Adipocyte (in vitro differentiated cells): ENCODE measurements at regions not wholly inside any gene's neighbourhood (a gene's known extent, or its start where the extent isn't known, plus 50 kb on each side); places are given as distances from the start of the nearest gene placed in this dataset.

Source experiments
- DNase-seq: peaks from one replicate; pipeline ENCODE4 v3.0.0-alpha.2; 2015; ENCODE audit warnings: low read depth
- H3K27me3 ChIP-seq: replicated peaks from 2 replicates; pipeline ENCODE4 v1.7.0; 2013; ENCODE audit warnings: mild to moderate bottlenecking, low read length, moderate library complexity; ENCODE audit not compliant: control insufficient read depth, insufficient read depth
- H3K36me3 ChIP-seq: 2 replicates; pipeline ENCODE4 v1.7.0; 2013; ENCODE audit warnings: low read length, mild to moderate bottlenecking, moderate library complexity; ENCODE audit not compliant: control insufficient read depth, insufficient read depth, severe bottlenecking
- H3K4me1 ChIP-seq: 2 replicates; pipeline ENCODE4 v1.7.0; 2013; ENCODE audit warnings: mild to moderate bottlenecking, low read length, moderate library complexity; ENCODE audit not compliant: control insufficient read depth, insufficient read depth
- H3K4me3 ChIP-seq: 2 replicates; pipeline ENCODE4 v1.7.0; 2013; ENCODE audit warnings: mild to moderate bottlenecking, low read length, moderate library complexity
- H3K9ac ChIP-seq: 2 replicates; pipeline ENCODE4 v1.7.0; 2013; ENCODE audit warnings: mild to moderate bottlenecking, low read length, moderate library complexity
- H3K9me3 ChIP-seq: 2 replicates; pipeline ENCODE4 v1.7.0; 2013; ENCODE audit warnings: mild to moderate bottlenecking, low read length, moderate library complexity; ENCODE audit not compliant: control insufficient read depth

DNA sequence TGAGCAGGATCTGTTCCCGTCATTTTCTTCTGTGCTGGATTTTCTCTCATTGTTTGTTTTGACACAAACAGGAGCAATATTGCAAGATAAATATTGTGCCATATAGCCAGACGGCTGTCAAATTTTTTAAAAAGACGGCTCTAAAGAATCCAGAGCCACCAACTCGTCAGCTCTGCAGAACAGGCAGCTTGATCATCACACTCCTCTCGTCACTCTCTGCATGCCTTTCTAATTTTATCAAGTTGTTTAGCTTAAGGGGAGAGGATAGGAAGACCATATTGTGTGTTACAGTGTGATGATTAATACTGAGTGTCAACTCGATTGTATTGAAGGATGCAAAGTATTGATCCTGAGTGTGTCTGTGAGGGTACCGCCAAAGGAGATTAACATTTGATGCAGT lies 562.8 kb downstream of the GALC start:
- Histone ChIP-seq H3K36me3 (no peaks in the 10 kb centered on the region), H3K27me3 (no peaks in the 10 kb centered on the region), H3K9ac (no peak overlapping the region), H3K4me3 (no peak overlapping the region), H3K9me3 (no peaks in the 10 kb centered on the region), H3K4me1 (peaks cover 10% of the 10 kb centered on the region)
- no peak for DNase-seq

DNA sequence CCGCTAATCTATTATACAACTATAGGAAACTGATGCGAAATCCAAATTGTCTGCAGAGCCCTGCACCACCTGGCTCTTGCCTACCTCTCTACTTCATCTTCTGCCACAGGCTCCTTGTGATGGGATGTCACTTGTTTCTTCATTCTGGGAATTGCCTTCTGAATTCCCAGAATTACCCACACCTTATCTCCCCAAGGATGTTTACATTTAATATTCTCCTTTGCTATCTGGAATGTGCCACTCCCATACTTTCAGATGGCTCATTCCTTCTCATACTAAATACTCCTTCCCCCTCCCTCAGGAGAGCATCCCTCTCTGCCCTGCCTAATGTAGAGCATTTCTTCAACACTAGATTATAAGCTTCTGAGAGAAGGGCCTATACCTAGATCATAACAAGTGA lies 573.1 kb downstream of the GALC start:
- DNase-seq: no peak
- no peaks in the 10 kb centered on the region for H3K36me3 ChIP-seq
- no peak overlapping the region for H3K4me3 ChIP-seq
- H3K4me1 ChIP-seq: no peaks in the 10 kb centered on the region
- H3K9ac ChIP-seq: no peak overlapping the region
- no peaks in the 10 kb centered on the region for H3K27me3 ChIP-seq
- H3K9me3 ChIP-seq: no peaks in the 10 kb centered on the region

DNA sequence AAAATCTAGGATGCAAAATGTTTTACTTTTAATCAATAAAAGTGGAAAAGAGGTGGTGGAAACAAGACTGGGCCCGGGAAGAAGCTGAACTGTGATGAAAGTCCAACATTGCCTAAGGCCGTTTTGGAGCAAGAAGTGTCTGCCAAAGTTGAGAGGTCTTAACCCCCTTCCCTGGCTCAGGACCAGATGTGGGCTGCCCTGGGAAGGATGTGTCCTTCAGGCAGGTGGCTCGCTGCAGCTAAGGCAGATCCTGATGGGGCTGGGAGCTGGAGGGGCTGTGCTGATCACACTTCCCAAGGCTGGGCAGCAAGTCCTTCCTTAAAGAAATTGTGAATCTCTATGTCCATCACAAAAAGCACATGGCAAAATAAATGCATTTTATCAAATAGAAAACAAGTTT lies 581.6 kb downstream of the GALC start:
- no peak for DNase-seq
- Histone ChIP-seq H3K4me3 (no peak overlapping the region), H3K4me1 (peaks cover 24% of the 10 kb centered on the region), H3K27me3 (no peaks in the 10 kb centered on the region), H3K9ac (no peak overlapping the region), H3K36me3 (no peaks in the 10 kb centered on the region), H3K9me3 (no peaks in the 10 kb centered on the region)

DNA sequence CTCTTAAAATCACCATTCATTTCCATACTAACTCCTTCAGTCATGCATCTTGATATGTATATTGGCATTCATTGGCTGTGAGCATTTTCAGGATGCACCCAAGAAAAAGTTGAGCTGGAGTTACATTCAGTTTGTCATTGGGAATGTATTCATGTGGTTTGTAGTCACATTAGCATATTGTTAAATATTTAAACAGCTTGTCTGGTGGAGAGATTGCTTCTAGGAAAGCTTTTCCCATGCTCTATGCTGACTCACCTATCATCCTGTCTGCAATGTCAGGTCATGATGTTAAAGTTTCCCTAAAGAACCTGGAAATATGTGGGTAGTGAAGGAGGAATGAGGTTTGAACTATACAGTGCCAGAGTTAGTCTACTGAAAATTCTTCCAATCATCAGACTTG lies 583.6 kb downstream of the GALC start:
- DNase-seq: no peak
- peaks cover 24% of the 10 kb centered on the region for H3K4me1 ChIP-seq

GRCh38 chr14:87407344-87407743 lies 585.6 kb downstream of the GALC start:
- H3K36me3 ChIP-seq: no peaks in the 10 kb centered on the region
- DNase-seq: no peak
- H3K4me1 ChIP-seq: peaks cover 24% of the 10 kb centered on the region
- no peaks in the 10 kb centered on the region for H3K27me3 ChIP-seq
- H3K4me3 ChIP-seq: peak overlapping the region; percentile 18
- no peaks in the 10 kb centered on the region for H3K9me3 ChIP-seq
- H3K9ac ChIP-seq: peak overlapping the region; percentile 58

More for the DNA sequence above, 583.6 kb downstream of the GALC start:
- H3K9me3 ChIP-seq: no peaks in the 10 kb centered on the region
- H3K4me3 ChIP-seq: no peak overlapping the region
- H3K9ac ChIP-seq: no peak overlapping the region
- H3K27me3 ChIP-seq: no peaks in the 10 kb centered on the region
- H3K36me3 ChIP-seq: no peaks in the 10 kb centered on the region

DNA sequence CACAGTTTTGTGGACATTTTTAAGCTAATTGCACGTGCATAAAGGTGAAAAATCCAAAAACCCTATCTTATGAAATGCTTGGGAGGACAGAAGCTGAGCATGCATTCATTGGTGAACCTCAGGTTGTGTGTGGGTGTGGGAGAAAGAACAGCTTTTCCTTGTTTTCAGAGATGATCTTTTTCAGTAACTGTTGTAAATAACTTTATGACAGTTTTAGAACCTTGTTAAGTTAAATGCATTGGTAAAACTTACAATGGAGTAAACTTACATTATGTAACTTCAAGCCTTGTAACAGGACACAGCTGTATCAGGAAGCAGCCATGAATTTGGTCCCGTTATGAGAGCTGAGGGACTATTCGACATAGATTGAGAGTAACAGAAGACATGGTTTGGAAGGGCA lies 587.4 kb downstream of the GALC start:
- no peaks in the 10 kb centered on the region for H3K27me3 ChIP-seq
- DNase-seq: no peak
- peaks cover 24% of the 10 kb centered on the region for H3K4me1 ChIP-seq
- no peaks in the 10 kb centered on the region for H3K36me3 ChIP-seq
- no peak overlapping the region for H3K4me3 ChIP-seq
- H3K9me3 ChIP-seq: no peaks in the 10 kb centered on the region
- no peak overlapping the region for H3K9ac ChIP-seq

DNA sequence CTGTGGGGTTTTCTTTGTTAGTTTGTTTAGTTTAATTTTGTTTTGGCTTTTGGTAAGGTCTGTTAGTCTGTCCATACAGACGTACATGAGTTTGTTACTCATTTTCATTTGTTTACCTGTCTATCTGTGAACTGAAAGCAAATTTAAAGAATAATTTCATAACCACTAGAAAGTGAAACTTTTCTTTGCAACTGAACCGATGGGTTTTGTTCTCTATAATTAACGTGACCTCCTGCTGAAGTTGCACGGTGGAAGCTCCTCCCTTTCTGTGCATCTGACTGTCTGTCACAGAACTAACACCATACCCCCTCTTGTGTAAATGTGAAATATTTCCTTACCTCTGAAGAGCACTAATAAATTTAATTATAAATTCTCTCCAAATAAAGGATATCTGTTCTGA lies 595.5 kb downstream of the GALC start:
- no peaks in the 10 kb centered on the region for H3K4me1 ChIP-seq
- no peaks in the 10 kb centered on the region for H3K36me3 ChIP-seq
- DNase-seq: no peak
- no peak overlapping the region for H3K9ac ChIP-seq
- no peak overlapping the region for H3K4me3 ChIP-seq
- H3K9me3 ChIP-seq: no peaks in the 10 kb centered on the region
- H3K27me3 ChIP-seq: no peaks in the 10 kb centered on the region

DNA sequence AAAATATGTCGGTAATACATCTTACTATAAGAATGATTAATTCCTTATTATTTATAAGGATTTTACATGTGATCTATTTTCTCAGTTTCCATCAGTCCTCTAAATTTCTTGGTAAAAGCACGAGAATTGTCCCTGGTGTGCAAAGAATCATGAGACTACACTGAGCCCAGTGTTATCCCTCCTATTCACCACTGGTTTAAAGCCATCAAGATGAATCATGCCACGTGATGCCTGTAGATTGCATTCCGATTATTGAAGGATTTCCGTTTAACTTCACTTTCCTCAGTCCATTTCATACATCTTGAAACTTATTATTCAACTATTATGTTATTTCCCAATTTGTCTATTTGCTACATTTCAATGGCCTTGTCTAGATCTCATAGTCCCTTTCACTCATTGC lies 601.9 kb downstream of the GALC start:
- Histone ChIP-seq H3K4me1 (no peaks in the 10 kb centered on the region), H3K36me3 (no peaks in the 10 kb centered on the region), H3K27me3 (no peaks in the 10 kb centered on the region), H3K9me3 (no peaks in the 10 kb centered on the region), H3K4me3 (no peak overlapping the region), H3K9ac (no peak overlapping the region)
- no peak for DNase-seq

GRCh38 chr14:87388946-87389345 lies 604.0 kb downstream of the GALC start:
- Histone ChIP-seq H3K4me1 (no peaks in the 10 kb centered on the region), H3K27me3 (no peaks in the 10 kb centered on the region), H3K36me3 (no peaks in the 10 kb centered on the region), H3K4me3 (no peak overlapping the region), H3K9me3 (no peaks in the 10 kb centered on the region), H3K9ac (no peak overlapping the region)
- no peak for DNase-seq

DNA sequence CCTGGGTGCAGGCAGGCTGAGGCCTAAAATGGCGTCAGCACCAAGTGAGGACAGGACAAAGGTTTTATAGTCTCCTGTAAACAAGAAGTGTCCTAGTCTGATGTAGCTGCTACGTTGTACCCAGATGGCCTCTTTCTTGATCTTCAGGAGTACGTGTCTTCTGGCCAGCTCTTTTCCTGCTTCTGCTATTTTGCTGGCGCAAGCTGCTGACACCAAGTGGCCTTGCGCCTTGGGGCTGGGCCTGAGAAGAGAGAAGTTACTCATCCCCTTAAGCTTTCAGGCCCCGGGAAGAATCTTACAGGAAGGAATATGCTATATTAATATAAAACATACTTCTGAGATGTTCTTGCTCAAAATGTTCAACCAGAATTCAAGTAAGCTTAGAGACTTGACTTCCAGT lies 605.2 kb downstream of the GALC start:
- no peak for DNase-seq
- Histone ChIP-seq H3K27me3 (no peaks in the 10 kb centered on the region), H3K4me3 (no peak overlapping the region), H3K9me3 (peaks cover under 1% of the 10 kb centered on the region), H3K9ac (no peak overlapping the region), H3K36me3 (no peaks in the 10 kb centered on the region), H3K4me1 (no peaks in the 10 kb centered on the region)

GRCh38 chr14:87386524-87386923 lies 606.5 kb downstream of the GALC start:
- H3K9ac ChIP-seq: no peak overlapping the region
- H3K4me3 ChIP-seq: no peak overlapping the region
- no peaks in the 10 kb centered on the region for H3K36me3 ChIP-seq
- H3K9me3 ChIP-seq: peaks cover 9% of the 10 kb centered on the region
- H3K27me3 ChIP-seq: no peaks in the 10 kb centered on the region
- no peaks in the 10 kb centered on the region for H3K4me1 ChIP-seq
- DNase-seq: no peak

DNA sequence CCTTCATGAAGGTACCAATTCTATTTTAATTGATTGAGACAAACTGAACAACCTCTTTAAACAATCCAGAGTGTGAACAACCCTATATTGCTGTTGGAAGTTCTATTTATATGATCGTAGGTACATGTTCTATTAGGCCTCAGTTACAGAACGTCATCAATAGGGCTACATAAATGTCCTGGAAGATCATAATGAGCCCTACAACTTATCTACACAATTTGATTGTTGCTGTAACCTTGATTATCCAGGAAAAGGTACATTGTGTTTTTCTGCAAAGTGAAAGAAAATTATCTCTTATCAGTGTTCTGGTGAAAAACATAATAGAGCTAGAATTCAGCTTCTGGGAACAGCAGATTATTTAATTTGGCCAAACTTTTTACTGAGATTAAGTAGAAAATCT lies 612.9 kb downstream of the GALC start:
- peaks cover 9% of the 10 kb centered on the region for H3K9me3 ChIP-seq
- no peak overlapping the region for H3K4me3 ChIP-seq
- no peak for DNase-seq
- H3K27me3 ChIP-seq: no peaks in the 10 kb centered on the region
- H3K9ac ChIP-seq: no peak overlapping the region
- H3K36me3 ChIP-seq: no peaks in the 10 kb centered on the region
- H3K4me1 ChIP-seq: peaks cover 8% of the 10 kb centered on the region
